ENCODE measurements at regions not wholly inside any gene's neighbourhood (a gene's known extent, or its start where the extent isn't known, plus 50 kb on each side); places are given as distances from the start of the nearest gene placed in this dataset.

- TF ChIP-seq, protein P1, sequence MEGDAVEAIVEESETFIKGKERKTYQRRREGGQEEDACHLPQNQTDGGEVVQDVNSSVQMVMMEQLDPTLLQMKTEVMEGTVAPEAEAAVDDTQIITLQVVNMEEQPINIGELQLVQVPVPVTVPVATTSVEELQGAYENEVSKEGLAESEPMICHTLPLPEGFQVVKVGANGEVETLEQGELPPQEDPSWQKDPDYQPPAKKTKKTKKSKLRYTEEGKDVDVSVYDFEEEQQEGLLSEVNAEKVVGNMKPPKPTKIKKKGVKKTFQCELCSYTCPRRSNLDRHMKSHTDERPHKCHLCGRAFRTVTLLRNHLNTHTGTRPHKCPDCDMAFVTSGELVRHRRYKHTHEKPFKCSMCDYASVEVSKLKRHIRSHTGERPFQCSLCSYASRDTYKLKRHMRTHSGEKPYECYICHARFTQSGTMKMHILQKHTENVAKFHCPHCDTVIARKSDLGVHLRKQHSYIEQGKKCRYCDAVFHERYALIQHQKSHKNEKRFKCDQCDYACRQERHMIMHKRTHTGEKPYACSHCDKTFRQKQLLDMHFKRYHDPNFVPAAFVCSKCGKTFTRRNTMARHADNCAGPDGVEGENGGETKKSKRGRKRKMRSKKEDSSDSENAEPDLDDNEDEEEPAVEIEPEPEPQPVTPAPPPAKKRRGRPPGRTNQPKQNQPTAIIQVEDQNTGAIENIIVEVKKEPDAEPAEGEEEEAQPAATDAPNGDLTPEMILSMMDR (IDR thresholded peaks at IDR 0.05; ENCODE audit: low read length), result no peak
- no peak for TF ChIP-seq EZH2 (optimal IDR thresholded peaks at IDR 0.05; ENCODE audit: low read depth, low read length)
- TF ChIP-seq EZH2phosphoT487 (IDR thresholded peaks at IDR 0.05; ENCODE audit: low read length), result no peak
- Histone ChIP-seq H3K9me3 (replicated peaks; ENCODE audit: insufficient read depth, low read length) (no peaks in the 10 kb centered on the region), H3K4me2 (ENCODE audit: low read depth, low read length) (no peak overlapping the region), H3F3A (ENCODE audit: insufficient read depth, low read length) (no peaks in the 10 kb centered on the region), H2AFZ (ENCODE audit: low read length) (no peak overlapping the region), H3K27ac (ENCODE audit: low read length) (no peak overlapping the region), H4K20me1 (ENCODE audit: insufficient read depth, low read length) (no peaks in the 10 kb centered on the region), H3K9me2 (replicated peaks; ENCODE audit: insufficient read depth, low read length) (no peaks in the 10 kb centered on the region), H3K79me2 (ENCODE audit: low read length) (no peaks in the 10 kb centered on the region), H3K4me1 (ENCODE audit: low read length) (no peaks in the 10 kb centered on the region), H3K9ac (ENCODE audit: low read length) (no peak overlapping the region), H3K27me3 (replicated peaks; ENCODE audit: insufficient read depth, low read length) (no peaks in the 10 kb centered on the region), H3K4me3 (ENCODE audit: low read length) (no peak overlapping the region), H3K36me3 (replicated peaks; ENCODE audit: insufficient read depth, low read length) (no peaks in the 10 kb centered on the region)
- DNase-seq, result no peak
Measured at GRCh38 chr1:73800376-73800775, 397.6 kb downstream of the LRRIQ3 start.

GRCh38 chr1:73789965-73790364, 408.0 kb downstream of the LRRIQ3 start:
- H3K9me3 ChIP-seq (replicated peaks; ENCODE audit: insufficient read depth, low read length), result no peaks in the 10 kb centered on the region
- H3K9ac ChIP-seq (ENCODE audit: low read length), result no peak overlapping the region

DNA sequence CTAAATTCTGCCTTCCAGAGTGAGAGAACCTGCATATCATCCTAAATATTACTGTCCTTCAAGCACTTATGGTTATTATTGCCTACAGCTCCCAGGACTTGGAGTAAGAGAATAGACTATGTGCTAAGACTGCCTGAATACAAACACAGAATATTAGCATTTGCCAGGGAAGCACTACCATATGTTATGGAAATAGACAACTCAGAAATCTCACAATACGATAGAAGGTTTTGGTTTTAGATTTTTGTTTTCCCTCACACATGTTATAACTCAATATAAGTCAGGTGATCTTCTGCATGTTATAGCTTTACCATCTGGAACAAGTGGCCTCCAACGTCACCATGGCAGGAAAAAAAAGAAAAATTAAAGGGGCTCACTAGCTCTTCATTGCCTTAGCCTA, 413.9 kb downstream of the LRRIQ3 start:
- H4K20me1 ChIP-seq (ENCODE audit: insufficient read depth, low read length), result no peaks in the 10 kb centered on the region
- no peaks in the 10 kb centered on the region for H3K9me2 ChIP-seq (replicated peaks; ENCODE audit: insufficient read depth, low read length)
- H3F3A ChIP-seq (ENCODE audit: insufficient read depth, low read length), result no peaks in the 10 kb centered on the region
- no peak for DNase-seq
- no peaks in the 10 kb centered on the region for H3K4me1 ChIP-seq (ENCODE audit: low read length)
- no peaks in the 10 kb centered on the region for H3K9me3 ChIP-seq (replicated peaks; ENCODE audit: insufficient read depth, low read length)
- no peak overlapping the region for H2AFZ ChIP-seq (ENCODE audit: low read length)
- no peak overlapping the region for H3K4me2 ChIP-seq (ENCODE audit: low read depth, low read length)
- H3K27ac ChIP-seq (ENCODE audit: low read length), result no peak overlapping the region
- no peak overlapping the region for H3K9ac ChIP-seq (ENCODE audit: low read length)
- TF ChIP-seq EZH2 (optimal IDR thresholded peaks at IDR 0.05; ENCODE audit: low read depth, low read length) (no peak), EZH2phosphoT487 (IDR thresholded peaks at IDR 0.05; ENCODE audit: low read length) (no peak)
- TF ChIP-seq, protein P1 (IDR thresholded peaks at IDR 0.05; ENCODE audit: low read length), result no peak
- H3K79me2 ChIP-seq (ENCODE audit: low read length), result no peaks in the 10 kb centered on the region
- no peaks in the 10 kb centered on the region for H3K27me3 ChIP-seq (replicated peaks; ENCODE audit: insufficient read depth, low read length)
- H3K36me3 ChIP-seq (replicated peaks; ENCODE audit: insufficient read depth, low read length), result no peaks in the 10 kb centered on the region
- no peak overlapping the region for H3K4me3 ChIP-seq (ENCODE audit: low read length)

More at GRCh38 chr1:73789965-73790364, 408.0 kb downstream of the LRRIQ3 start:
- H3K9me2 ChIP-seq (replicated peaks; ENCODE audit: insufficient read depth, low read length), result no peaks in the 10 kb centered on the region
- no peak overlapping the region for H3K27ac ChIP-seq (ENCODE audit: low read length)
- H2AFZ ChIP-seq (ENCODE audit: low read length), result no peak overlapping the region
- no peak overlapping the region for H3K4me3 ChIP-seq (ENCODE audit: low read length)
- DNase-seq, result no peak
- TF ChIP-seq EZH2 (optimal IDR thresholded peaks at IDR 0.05; ENCODE audit: low read depth, low read length) (no peak), EZH2phosphoT487 (IDR thresholded peaks at IDR 0.05; ENCODE audit: low read length) (no peak)
- H3K79me2 ChIP-seq (ENCODE audit: low read length), result no peaks in the 10 kb centered on the region
- no peaks in the 10 kb centered on the region for H3K36me3 ChIP-seq (replicated peaks; ENCODE audit: insufficient read depth, low read length)
- no peaks in the 10 kb centered on the region for H3F3A ChIP-seq (ENCODE audit: insufficient read depth, low read length)
- no peak overlapping the region for H3K4me2 ChIP-seq (ENCODE audit: low read depth, low read length)
- H3K27me3 ChIP-seq (replicated peaks; ENCODE audit: insufficient read depth, low read length), result no peaks in the 10 kb centered on the region
- no peaks in the 10 kb centered on the region for H4K20me1 ChIP-seq (ENCODE audit: insufficient read depth, low read length)
- no peaks in the 10 kb centered on the region for H3K4me1 ChIP-seq (ENCODE audit: low read length)

GRCh38 chr1:73783352-73783751, 414.6 kb downstream of the LRRIQ3 start:
- H3F3A ChIP-seq (ENCODE audit: insufficient read depth, low read length), result no peaks in the 10 kb centered on the region
- no peaks in the 10 kb centered on the region for H3K27me3 ChIP-seq (replicated peaks; ENCODE audit: insufficient read depth, low read length)
- no peaks in the 10 kb centered on the region for H3K79me2 ChIP-seq (ENCODE audit: low read length)
- H3K4me3 ChIP-seq (ENCODE audit: low read length), result no peak overlapping the region
- no peaks in the 10 kb centered on the region for H4K20me1 ChIP-seq (ENCODE audit: insufficient read depth, low read length)
- no peak overlapping the region for H3K27ac ChIP-seq (ENCODE audit: low read length)
- H3K36me3 ChIP-seq (replicated peaks; ENCODE audit: insufficient read depth, low read length), result no peaks in the 10 kb centered on the region
- H3K9ac ChIP-seq (ENCODE audit: low read length), result no peak overlapping the region
- TF ChIP-seq EZH2phosphoT487 (IDR thresholded peaks at IDR 0.05; ENCODE audit: low read length), result no peak
- TF ChIP-seq EZH2 (optimal IDR thresholded peaks at IDR 0.05; ENCODE audit: low read depth, low read length), result no peak
- TF ChIP-seq, protein P1 (IDR thresholded peaks at IDR 0.05; ENCODE audit: low read length), result no peak
- no peaks in the 10 kb centered on the region for H3K9me2 ChIP-seq (replicated peaks; ENCODE audit: insufficient read depth, low read length)
- no peak for DNase-seq
- H3K4me1 ChIP-seq (ENCODE audit: low read length), result no peaks in the 10 kb centered on the region
- no peaks in the 10 kb centered on the region for H3K9me3 ChIP-seq (replicated peaks; ENCODE audit: insufficient read depth, low read length)
- H2AFZ ChIP-seq (ENCODE audit: low read length), result no peak overlapping the region
- H3K4me2 ChIP-seq (ENCODE audit: low read depth, low read length), result no peak overlapping the region
